ENCODE measurements at regions not wholly inside any gene's neighbourhood (a gene's known extent, or its start where the extent isn't known, plus 50 kb on each side); places are given as distances from the start of the nearest gene placed in this dataset.
A peak's percentile ranks its signal among the peaks of the same experiment; 100 is the strongest.

DNA sequence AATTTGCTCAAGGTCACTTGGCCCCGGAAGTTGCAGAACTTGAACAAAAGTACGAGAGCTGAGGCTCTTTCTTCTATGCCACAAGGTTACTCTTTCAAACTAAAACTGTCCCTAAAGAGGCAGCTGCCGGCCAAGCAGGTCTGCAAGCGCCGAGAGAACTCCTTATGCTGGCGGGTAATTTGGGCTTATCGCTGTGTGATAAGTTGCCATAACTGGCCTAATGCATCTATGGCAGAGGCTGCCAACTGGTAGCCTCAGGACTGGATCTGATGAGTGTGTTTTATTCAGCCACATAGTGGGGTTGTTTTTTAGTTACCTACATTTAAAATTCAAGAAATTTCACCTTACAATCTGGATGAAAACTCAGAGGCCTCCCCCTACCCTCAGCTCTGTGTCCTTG, 68.1 kb upstream of the SPOCK1 start:
- Mint-ChIP-seq H3K27me3 (peaks cover 3% of the 10 kb centered on the region), H3K9me3 (no peaks in the 10 kb centered on the region), H3K27ac (no peak overlapping the region), H3K36me3 (ENCODE audit: low read depth) (no peaks in the 10 kb centered on the region), H3K4me1 (ENCODE audit: low read depth) (peaks cover 43% of the 10 kb centered on the region), H3K4me3 (no peak overlapping the region)
- intact Hi-C loops (cut with micrococcal nuclease), result no loop called here

DNA sequence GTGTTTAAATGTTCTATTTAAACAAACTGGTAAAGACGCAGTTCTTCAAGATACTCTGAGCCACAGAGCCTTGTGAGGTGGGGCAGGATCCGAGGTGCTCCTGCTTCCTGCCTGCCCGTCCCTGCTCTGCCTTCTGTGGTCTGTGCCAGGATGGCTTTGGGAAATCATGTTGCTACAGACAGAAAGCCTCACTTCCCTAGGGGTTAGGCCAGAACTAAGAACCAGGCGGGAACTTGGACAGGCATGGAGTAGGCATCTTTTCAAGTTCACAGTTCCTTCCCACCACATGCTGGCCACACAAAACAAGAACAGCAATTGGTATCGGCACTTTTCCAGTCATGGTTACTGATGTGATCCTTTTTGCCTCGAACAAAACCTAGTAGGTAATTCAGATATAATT, 67.7 kb upstream of the SPOCK1 start:
- no peaks in the 10 kb centered on the region for H3K36me3 Mint-ChIP-seq (ENCODE audit: low read depth)
- no peak overlapping the region for H3K4me3 Mint-ChIP-seq
- H3K9me3 Mint-ChIP-seq, result no peaks in the 10 kb centered on the region
- H3K4me1 Mint-ChIP-seq (ENCODE audit: low read depth), result peaks cover 45% of the 10 kb centered on the region
- H3K27ac Mint-ChIP-seq, result no peak overlapping the region
- intact Hi-C loops (cut with micrococcal nuclease), result no loop called here
- H3K27me3 Mint-ChIP-seq, result peaks cover 3% of the 10 kb centered on the region

- intact Hi-C loops (cut with micrococcal nuclease), result no loop called here
- Mint-ChIP-seq H3K4me1 (ENCODE audit: low read depth) (peaks cover 51% of the 10 kb centered on the region), H3K27ac (peak overlapping the region; percentile 10), H3K4me3 (no peak overlapping the region), H3K9me3 (no peaks in the 10 kb centered on the region), H3K27me3 (peaks cover 3% of the 10 kb centered on the region), H3K36me3 (ENCODE audit: low read depth) (no peaks in the 10 kb centered on the region)
Measured at GRCh38 chr5:137566118-137566541, 67.0 kb upstream of the SPOCK1 start.

DNA sequence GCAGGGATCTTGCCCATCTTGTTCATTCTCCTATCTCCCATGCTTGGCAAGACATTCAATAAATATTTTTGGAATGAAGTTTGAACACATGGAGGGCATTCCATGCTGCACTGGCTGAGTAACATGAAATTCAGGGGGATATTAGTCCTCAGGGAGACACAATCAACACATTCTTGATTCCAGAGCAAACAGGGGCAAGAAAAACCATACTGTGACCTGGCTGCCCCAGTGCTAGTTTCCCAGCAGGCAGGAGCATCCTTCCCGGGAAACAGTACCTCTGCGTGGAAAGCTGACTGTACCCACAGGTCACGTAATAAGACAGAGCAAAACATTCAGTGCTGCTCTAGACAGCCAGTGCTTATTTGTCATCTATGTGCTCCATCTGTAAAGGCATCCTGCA, 66.3 kb upstream of the SPOCK1 start:
- H3K4me1 Mint-ChIP-seq (ENCODE audit: low read depth), result peaks cover 53% of the 10 kb centered on the region

DNA sequence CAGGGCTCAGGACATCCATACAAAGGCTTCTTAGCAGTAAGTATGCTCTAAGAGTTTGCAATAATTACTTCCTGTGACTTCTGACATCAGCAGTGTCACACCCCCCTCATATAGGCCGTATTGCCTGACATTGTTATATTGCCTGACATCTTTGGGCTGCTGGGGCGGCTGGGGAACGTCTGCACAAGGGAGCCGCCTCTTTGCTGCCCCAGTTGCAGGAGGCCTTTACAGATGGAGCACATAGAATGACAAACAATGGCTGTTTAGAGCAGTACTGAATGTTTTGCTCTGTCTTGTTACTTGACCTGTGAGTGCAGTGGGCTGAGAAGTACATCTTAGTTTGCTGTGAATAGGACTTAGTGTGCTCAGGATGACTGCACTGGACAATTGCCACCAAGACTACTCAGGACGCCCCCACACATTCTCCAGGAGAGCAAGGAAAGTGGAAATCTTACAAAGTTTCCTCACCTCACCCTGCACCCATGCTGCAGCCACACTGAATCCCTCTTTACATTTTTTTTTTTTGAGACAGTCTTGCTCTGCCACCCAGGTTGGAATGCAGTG, 65.4 kb upstream of the SPOCK1 start:
- intact Hi-C loops (cut with micrococcal nuclease), result no loop called here
- peaks cover 2% of the 10 kb centered on the region for H3K27me3 Mint-ChIP-seq
- no peak overlapping the region for H3K27ac Mint-ChIP-seq
- H3K4me1 Mint-ChIP-seq (ENCODE audit: low read depth), result peaks cover 53% of the 10 kb centered on the region
- H3K4me3 Mint-ChIP-seq, result no peak overlapping the region
- no peaks in the 10 kb centered on the region for H3K9me3 Mint-ChIP-seq
- H3K36me3 Mint-ChIP-seq (ENCODE audit: low read depth), result no peaks in the 10 kb centered on the region

More for the DNA sequence above, 66.3 kb upstream of the SPOCK1 start:
- peaks cover 3% of the 10 kb centered on the region for H3K27me3 Mint-ChIP-seq
- no peaks in the 10 kb centered on the region for H3K36me3 Mint-ChIP-seq (ENCODE audit: low read depth)
- intact Hi-C loops (cut with micrococcal nuclease), result no loop called here
- H3K9me3 Mint-ChIP-seq, result no peaks in the 10 kb centered on the region
- H3K4me3 Mint-ChIP-seq, result no peak overlapping the region
- H3K27ac Mint-ChIP-seq, result no peak overlapping the region

DNA sequence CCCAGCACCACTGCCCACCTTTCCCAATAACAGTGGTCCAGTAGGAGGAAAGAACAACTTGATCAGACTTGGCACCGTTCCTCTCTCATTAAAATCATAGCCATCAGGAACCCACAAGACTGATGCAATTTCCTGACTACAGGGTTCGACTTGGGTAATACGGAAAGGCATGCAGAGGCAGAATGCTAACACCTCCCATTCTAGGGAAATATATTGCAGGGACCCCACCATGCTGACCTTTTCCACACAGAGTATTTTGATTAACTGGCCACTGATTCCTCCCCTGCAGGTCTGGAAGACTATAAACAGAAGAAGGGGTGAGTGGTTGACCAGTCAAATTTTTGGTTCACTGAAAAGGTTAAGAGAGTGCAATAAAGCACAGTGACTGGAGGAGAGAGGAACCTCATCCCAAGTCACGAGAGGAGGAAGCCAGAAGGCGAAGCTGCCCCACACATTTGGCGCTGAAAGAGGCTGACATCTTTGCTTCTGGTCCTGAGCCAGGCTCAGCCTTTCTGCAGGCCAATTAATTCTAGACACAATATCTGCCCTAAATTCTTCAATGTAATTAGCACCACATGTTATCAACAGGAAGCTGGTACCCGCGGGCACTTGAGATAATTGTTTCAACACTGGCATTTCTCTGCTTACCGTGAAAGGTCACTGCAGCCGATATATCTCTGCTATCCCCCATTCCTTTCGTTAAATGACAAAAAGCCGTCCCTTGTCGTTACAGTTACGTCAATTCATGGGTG, 64.7 kb upstream of the SPOCK1 start:
- intact Hi-C loops (cut with micrococcal nuclease), result no loop called here
- Mint-ChIP-seq H3K36me3 (ENCODE audit: low read depth) (no peaks in the 10 kb centered on the region), H3K4me3 (no peak overlapping the region), H3K9me3 (no peaks in the 10 kb centered on the region), H3K4me1 (ENCODE audit: low read depth) (peaks cover 53% of the 10 kb centered on the region), H3K27me3 (peaks cover 2% of the 10 kb centered on the region), H3K27ac (no peak overlapping the region)

- intact Hi-C loops (cut with micrococcal nuclease), result no loop called here
- Mint-ChIP-seq H3K4me3 (no peak overlapping the region), H3K36me3 (ENCODE audit: low read depth) (no peaks in the 10 kb centered on the region), H3K9me3 (no peaks in the 10 kb centered on the region), H3K27me3 (peaks cover 2% of the 10 kb centered on the region), H3K4me1 (ENCODE audit: low read depth) (peaks cover 53% of the 10 kb centered on the region), H3K27ac (no peak overlapping the region)
Measured at GRCh38 chr5:137563301-137563645, 64.1 kb upstream of the SPOCK1 start.

- peaks cover 47% of the 10 kb centered on the region for H3K4me1 Mint-ChIP-seq (ENCODE audit: low read depth)
- H3K9me3 Mint-ChIP-seq, result no peaks in the 10 kb centered on the region
- intact Hi-C loops (cut with micrococcal nuclease), result no loop called here
- H3K36me3 Mint-ChIP-seq (ENCODE audit: low read depth), result no peaks in the 10 kb centered on the region
- H3K27me3 Mint-ChIP-seq, result peaks cover 2% of the 10 kb centered on the region
- H3K27ac Mint-ChIP-seq, result no peak overlapping the region
- H3K4me3 Mint-ChIP-seq, result no peak overlapping the region
Measured at GRCh38 chr5:137561608-137562007, 62.5 kb upstream of the SPOCK1 start.

- Mint-ChIP-seq H3K36me3 (ENCODE audit: low read depth) (no peaks in the 10 kb centered on the region), H3K27me3 (no peaks in the 10 kb centered on the region), H3K27ac (no peak overlapping the region), H3K4me3 (no peak overlapping the region), H3K4me1 (ENCODE audit: low read depth) (peaks cover 37% of the 10 kb centered on the region), H3K9me3 (no peaks in the 10 kb centered on the region)
- intact Hi-C loops (cut with micrococcal nuclease), result no loop called here
Measured at GRCh38 chr5:137560420-137560819, 61.3 kb upstream of the SPOCK1 start.
